ENCODE measurements at regions not wholly inside any gene's neighbourhood (a gene's known extent, or its start where the extent isn't known, plus 50 kb on each side); places are given as distances from the start of the nearest gene placed in this dataset.

DNA sequence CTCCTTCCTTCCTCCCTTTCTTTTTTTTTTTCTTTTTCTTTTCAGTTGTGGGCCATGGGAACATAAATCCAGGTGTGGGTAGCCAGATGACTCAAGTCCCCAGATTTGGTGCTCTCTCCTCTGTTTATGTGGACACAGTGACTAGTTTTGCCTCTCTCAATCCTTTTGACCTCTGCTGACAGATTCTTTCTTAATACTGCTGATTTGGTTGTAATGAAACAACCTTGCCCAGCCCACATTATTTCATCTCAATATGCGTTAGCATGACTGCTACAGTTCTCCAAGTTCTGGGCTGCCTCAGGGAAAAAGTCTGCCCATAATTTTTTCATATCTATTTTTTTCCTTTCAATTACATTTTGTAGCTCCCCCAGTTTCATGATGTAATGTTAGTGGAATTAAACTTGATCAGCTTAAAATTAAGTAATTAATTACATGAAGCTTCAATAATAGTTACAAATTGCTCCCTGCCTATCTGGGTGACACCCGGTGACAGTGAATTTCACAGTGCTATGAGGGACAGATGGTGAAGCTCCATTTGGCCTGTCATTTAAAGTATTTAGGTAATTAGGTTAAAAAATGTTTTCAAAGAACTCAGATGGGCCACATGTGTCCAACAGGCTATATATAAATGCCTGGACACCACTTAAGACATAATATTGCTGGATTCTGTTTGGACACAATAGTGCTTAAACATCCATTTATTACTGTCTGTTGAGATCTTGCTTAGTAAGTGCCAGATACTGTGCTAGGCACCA lies 118.8 kb upstream of the FRY start:
- H3K9me3 ChIP-seq (ENCODE audit: control insufficient read depth, insufficient read depth, low read length): no peaks in the 10 kb centered on the region
- H3K27me3 ChIP-seq (ENCODE audit: control insufficient read depth, insufficient read depth, low read length): peaks cover 3% of the 10 kb centered on the region
- ChIA-PET POLR2A (interaction anchor here (0.7 kb wide), 1 partner anchor 126 kb away, joined by 4 read pairs; no protein-coding TSS in a partner anchor), CTCF (interaction anchor here (1.1 kb wide), 2 partner anchors 126 to 727 kb away, joined by 3 to 4 read pairs; no protein-coding TSS in a partner anchor)
- no peak overlapping the region for H3K4me3 ChIP-seq (ENCODE audit: low read depth, low read length)
- no peak for DNase-seq (ENCODE audit: low read depth, low spot score)
- TF ChIP-seq, protein P1, sequence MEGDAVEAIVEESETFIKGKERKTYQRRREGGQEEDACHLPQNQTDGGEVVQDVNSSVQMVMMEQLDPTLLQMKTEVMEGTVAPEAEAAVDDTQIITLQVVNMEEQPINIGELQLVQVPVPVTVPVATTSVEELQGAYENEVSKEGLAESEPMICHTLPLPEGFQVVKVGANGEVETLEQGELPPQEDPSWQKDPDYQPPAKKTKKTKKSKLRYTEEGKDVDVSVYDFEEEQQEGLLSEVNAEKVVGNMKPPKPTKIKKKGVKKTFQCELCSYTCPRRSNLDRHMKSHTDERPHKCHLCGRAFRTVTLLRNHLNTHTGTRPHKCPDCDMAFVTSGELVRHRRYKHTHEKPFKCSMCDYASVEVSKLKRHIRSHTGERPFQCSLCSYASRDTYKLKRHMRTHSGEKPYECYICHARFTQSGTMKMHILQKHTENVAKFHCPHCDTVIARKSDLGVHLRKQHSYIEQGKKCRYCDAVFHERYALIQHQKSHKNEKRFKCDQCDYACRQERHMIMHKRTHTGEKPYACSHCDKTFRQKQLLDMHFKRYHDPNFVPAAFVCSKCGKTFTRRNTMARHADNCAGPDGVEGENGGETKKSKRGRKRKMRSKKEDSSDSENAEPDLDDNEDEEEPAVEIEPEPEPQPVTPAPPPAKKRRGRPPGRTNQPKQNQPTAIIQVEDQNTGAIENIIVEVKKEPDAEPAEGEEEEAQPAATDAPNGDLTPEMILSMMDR (IDR thresholded peaks at IDR 0.05; ENCODE audit: low read depth, low read length): no peak
- H3K27ac ChIP-seq (ENCODE audit: low read depth, low read length): no peak overlapping the region

DNA sequence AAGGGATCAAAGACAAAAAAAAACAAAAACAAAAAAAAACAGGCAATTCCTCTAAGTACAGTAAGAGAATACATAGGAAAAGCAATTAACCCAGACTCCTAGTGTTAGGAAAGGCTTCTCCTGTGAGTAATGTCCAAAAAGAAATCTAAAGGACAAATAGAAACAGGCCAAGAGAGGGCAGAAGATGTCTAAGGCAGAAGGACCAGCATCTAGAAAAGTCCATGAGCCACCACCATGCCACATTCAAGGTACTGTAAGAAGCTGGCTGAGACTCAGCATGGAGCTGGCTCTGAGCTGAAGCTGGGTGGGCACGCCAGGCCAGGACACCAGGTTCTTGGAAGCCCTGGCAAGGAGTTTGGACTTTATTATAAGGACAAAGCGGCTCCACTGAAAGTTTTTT lies 118.1 kb upstream of the FRY start:
- DNase-seq (ENCODE audit: low read depth, low spot score): no peak
- no peak overlapping the region for H3K4me3 ChIP-seq (ENCODE audit: low read depth, low read length)
- ChIA-PET CTCF (interaction anchor here (0.8 to 1.8 kb wide), 3 partner anchors 125 to 668 kb away, joined by 3 to 6 read pairs (median 3); no protein-coding TSS in a partner anchor), POLR2A (interaction anchor here (0.7 kb wide), 1 partner anchor 126 kb away, joined by 4 read pairs; no protein-coding TSS in a partner anchor)
- H3K27me3 ChIP-seq (ENCODE audit: control insufficient read depth, insufficient read depth, low read length): peaks cover 3% of the 10 kb centered on the region
- TF ChIP-seq, protein P1 (IDR thresholded peaks at IDR 0.05; ENCODE audit: low read depth, low read length): peak; percentile 13; the same call in 1 of the 2 replicates
- H3K9me3 ChIP-seq (ENCODE audit: control insufficient read depth, insufficient read depth, low read length): no peaks in the 10 kb centered on the region
- H3K27ac ChIP-seq (ENCODE audit: low read depth, low read length): no peak overlapping the region

DNA sequence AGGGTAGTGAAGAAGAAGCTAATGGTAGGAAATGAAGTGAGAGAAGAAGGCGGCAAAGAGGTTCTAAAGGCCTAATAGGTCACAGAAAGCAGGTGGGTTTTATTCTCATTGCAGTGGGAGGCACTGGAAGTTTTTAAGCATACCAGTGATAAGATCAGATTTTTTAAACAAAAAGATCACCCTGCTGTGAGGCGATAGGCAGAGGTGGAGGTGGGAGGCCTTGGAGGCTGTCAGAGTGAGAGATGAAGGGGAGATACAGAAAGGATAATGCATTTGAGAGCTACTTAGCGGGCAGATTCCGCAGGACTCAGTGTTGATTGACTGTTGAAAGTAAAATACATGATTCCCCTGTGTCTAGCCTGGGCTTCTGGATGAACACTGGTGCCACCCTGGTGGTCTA lies 116.7 kb upstream of the FRY start:
- POLR2A ChIA-PET: no interaction called here
- TF ChIP-seq, protein P1 (IDR thresholded peaks at IDR 0.05; ENCODE audit: low read depth, low read length): no peak
- no peak for DNase-seq (ENCODE audit: low read depth, low spot score)
- Histone ChIP-seq H3K4me3 (ENCODE audit: low read depth, low read length) (no peak overlapping the region), H3K9me3 (ENCODE audit: control insufficient read depth, insufficient read depth, low read length) (no peaks in the 10 kb centered on the region), H3K27ac (ENCODE audit: low read depth, low read length) (no peak overlapping the region), H3K27me3 (ENCODE audit: control insufficient read depth, insufficient read depth, low read length) (no peaks in the 10 kb centered on the region)
- CTCF ChIA-PET: interaction anchor here (1.8 kb wide), 1 partner anchor 666 kb away, joined by 6 read pairs; no protein-coding TSS in a partner anchor

DNA sequence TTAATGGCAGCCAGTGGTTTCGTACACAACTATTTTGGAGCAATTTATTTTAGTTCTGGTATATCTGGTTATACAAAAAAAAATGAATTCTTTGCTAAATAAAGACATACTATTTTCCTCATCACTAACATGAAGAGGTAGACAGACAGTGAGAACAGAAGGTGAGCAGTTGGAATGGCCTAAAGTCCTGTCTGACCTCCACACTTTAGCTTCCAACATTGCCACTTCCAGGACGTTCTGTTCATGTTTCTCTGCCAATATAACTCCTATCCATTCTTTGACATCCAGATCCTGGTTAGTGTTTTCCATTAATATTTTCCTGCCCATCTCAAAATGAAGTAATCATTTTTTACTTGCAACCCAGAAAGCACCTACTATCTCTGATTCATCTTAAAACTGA lies 112.9 kb upstream of the FRY start:
- Histone ChIP-seq H3K4me3 (ENCODE audit: low read depth, low read length) (no peak overlapping the region), H3K9me3 (ENCODE audit: control insufficient read depth, insufficient read depth, low read length) (no peaks in the 10 kb centered on the region), H3K27me3 (ENCODE audit: control insufficient read depth, insufficient read depth, low read length) (no peaks in the 10 kb centered on the region), H3K27ac (ENCODE audit: low read depth, low read length) (no peak overlapping the region)
- CTCF ChIA-PET: interaction anchor here (0.6 to 4.8 kb wide), 2 partner anchors 9 to 395 kb away, joined by 3 to 70 read pairs; no protein-coding TSS in a partner anchor
- TF ChIP-seq, protein P1 (IDR thresholded peaks at IDR 0.05; ENCODE audit: low read depth, low read length): no peak
- no peak for DNase-seq (ENCODE audit: low read depth, low spot score)
- POLR2A ChIA-PET: interaction anchor here (1.8 kb wide), 1 partner anchor 27 kb away, joined by 7 read pairs; no protein-coding TSS in a partner anchor

DNA sequence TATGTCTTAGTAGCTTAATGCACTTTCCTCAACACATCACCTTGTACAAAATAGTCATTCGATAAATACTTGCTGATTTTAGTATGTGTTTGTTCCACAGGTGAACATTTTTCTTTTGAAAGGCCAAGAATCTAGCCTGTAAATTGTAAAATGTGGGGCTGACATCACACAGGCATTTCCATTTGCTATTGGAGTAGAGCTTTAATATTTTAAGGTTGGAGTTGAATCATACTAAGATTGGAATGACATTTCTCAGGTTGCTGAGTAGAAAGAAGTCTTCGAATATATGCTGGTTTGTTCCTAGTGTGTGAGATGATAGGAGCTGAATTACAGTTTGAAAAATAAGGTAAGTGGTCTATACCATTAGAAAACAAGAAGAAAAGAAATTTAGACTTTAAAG lies 112.3 kb upstream of the FRY start:
- H3K9me3 ChIP-seq (ENCODE audit: control insufficient read depth, insufficient read depth, low read length): no peaks in the 10 kb centered on the region
- H3K27me3 ChIP-seq (ENCODE audit: control insufficient read depth, insufficient read depth, low read length): no peaks in the 10 kb centered on the region
- ChIA-PET CTCF (interaction anchor here (0.6 to 4.8 kb wide), 2 partner anchors 10 to 395 kb away, joined by 3 to 70 read pairs; no protein-coding TSS in a partner anchor), POLR2A (interaction anchor here (1.8 kb wide), 1 partner anchor 27 kb away, joined by 7 read pairs; no protein-coding TSS in a partner anchor)
- no peak for DNase-seq (ENCODE audit: low read depth, low spot score)
- H3K27ac ChIP-seq (ENCODE audit: low read depth, low read length): no peak overlapping the region
- TF ChIP-seq, protein P1 (IDR thresholded peaks at IDR 0.05; ENCODE audit: low read depth, low read length): no peak
- no peak overlapping the region for H3K4me3 ChIP-seq (ENCODE audit: low read depth, low read length)
